ENCODE measurements at regions not wholly inside any gene's neighbourhood (a gene's known extent, or its start where the extent isn't known, plus 50 kb on each side); places are given as distances from the start of the nearest gene placed in this dataset.

DNA sequence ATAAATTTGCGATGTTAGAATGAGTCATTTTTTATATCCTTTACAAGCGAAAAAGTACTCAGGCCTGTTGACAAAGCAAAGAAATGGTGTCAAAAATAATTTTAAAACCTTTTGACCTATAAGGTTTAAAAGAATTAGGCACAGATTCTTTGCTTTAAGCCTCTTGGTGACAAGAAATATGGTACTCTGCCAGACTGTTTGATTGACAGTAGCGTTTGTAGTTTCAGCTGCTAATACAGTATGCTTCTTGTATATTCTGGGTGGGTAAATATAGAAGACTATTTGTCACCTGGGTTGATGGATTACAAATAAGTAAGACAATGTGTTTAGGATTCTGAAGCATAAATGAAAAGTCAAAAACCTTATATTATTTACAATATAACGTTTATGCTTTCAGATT lies 193.1 kb upstream of the PITX2 start:
- DNase-seq: no peak
- Histone ChIP-seq H3K4me3 (no peak overlapping the region), H3K27ac (no peak overlapping the region), H3K27me3 (no peaks in the 10 kb centered on the region), H3K4me1 (no peaks in the 10 kb centered on the region), H3K36me3 (no peaks in the 10 kb centered on the region), H3K9me3 (no peaks in the 10 kb centered on the region)
- intact Hi-C loops (cut with DNase I): no loop called here
- 75 to 81% methylated on average over 4 of the region's 4 CpGs for WGBS, 2 donors
- TF ChIP-seq, protein P1, sequence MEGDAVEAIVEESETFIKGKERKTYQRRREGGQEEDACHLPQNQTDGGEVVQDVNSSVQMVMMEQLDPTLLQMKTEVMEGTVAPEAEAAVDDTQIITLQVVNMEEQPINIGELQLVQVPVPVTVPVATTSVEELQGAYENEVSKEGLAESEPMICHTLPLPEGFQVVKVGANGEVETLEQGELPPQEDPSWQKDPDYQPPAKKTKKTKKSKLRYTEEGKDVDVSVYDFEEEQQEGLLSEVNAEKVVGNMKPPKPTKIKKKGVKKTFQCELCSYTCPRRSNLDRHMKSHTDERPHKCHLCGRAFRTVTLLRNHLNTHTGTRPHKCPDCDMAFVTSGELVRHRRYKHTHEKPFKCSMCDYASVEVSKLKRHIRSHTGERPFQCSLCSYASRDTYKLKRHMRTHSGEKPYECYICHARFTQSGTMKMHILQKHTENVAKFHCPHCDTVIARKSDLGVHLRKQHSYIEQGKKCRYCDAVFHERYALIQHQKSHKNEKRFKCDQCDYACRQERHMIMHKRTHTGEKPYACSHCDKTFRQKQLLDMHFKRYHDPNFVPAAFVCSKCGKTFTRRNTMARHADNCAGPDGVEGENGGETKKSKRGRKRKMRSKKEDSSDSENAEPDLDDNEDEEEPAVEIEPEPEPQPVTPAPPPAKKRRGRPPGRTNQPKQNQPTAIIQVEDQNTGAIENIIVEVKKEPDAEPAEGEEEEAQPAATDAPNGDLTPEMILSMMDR (IDR thresholded peaks at IDR 0.05): no peak
- no peak for ATAC-seq

- H3K36me3 ChIP-seq: no peaks in the 10 kb centered on the region
- no peak overlapping the region for H3K4me3 ChIP-seq
- WGBS, 2 donors: 71 to 80% methylated on average over 1 of the region's 1 CpG
- TF ChIP-seq, protein P1 (IDR thresholded peaks at IDR 0.05): no peak
- no peaks in the 10 kb centered on the region for H3K9me3 ChIP-seq
- ATAC-seq: no peak
- DNase-seq: no peak
- intact Hi-C loops (cut with DNase I): no loop called here
- H3K4me1 ChIP-seq: no peaks in the 10 kb centered on the region
- H3K27ac ChIP-seq: no peak overlapping the region
- no peaks in the 10 kb centered on the region for H3K27me3 ChIP-seq
Observed at GRCh38 chr4:110816367-110816766, 193.5 kb upstream of the PITX2 start.

DNA sequence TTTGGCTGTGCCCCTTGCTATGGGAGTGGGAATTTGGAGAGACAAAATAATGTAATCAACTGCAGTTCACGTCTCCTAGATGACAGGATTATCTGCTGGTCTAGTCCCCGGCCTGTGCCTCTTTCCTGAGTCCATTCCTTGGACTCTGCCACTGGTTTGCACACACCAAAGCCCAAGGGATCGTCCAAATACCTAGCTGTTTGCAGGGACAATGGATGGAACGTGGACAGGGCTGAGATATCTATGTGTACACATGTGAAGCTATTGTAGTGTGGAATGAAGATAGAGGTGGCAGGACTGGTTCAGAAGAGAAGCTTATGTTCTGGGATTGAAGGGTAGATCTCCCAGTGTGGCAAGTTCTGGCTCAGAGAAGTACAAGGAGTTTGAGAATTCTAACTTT lies 198.3 kb upstream of the PITX2 start:
- 50 to 69% methylated on average over 4 of the region's 4 CpGs for WGBS, 2 donors
- TF ChIP-seq, protein P1 (IDR thresholded peaks at IDR 0.05): no peak
- H3K4me1 ChIP-seq: no peaks in the 10 kb centered on the region
- ATAC-seq (no peak), DNase-seq (no peak)
- intact Hi-C loops (cut with DNase I): no loop called here
- no peak overlapping the region for H3K27ac ChIP-seq
- H3K36me3 ChIP-seq: no peaks in the 10 kb centered on the region
- no peaks in the 10 kb centered on the region for H3K9me3 ChIP-seq
- H3K27me3 ChIP-seq: no peaks in the 10 kb centered on the region
- H3K4me3 ChIP-seq: no peak overlapping the region

GRCh38 chr4:110823251-110823650 lies 200.4 kb upstream of the PITX2 start:
- no peak for DNase-seq
- Histone ChIP-seq H3K36me3 (no peaks in the 10 kb centered on the region), H3K4me3 (no peak overlapping the region), H3K4me1 (no peaks in the 10 kb centered on the region), H3K9me3 (no peaks in the 10 kb centered on the region), H3K27ac (no peak overlapping the region), H3K27me3 (no peaks in the 10 kb centered on the region)
- intact Hi-C loops (cut with DNase I): no loop called here
- 78 to 81% methylated on average over 3 of the region's 3 CpGs for WGBS, 2 donors
- TF ChIP-seq, protein P1 (IDR thresholded peaks at IDR 0.05): no peak
- ATAC-seq: no peak

DNA sequence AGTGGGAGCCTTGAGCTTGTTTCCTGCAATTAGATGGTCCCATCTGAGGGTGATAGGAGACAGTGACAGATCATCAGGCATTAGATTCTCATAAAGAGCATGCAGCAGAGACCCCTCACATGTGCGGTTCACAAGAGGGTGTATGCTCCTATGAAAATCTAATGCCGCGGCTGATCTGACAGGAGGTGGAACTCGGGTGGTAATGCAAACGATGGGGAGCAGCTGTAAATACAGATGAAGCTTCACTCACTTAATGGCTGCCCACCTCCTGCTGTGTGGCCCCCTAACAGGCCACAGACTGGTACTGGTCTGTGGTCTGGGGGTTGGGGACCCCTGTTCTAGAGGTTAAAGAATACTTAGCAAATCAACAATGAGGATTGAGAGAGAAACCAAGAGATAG lies 201.5 kb upstream of the PITX2 start:
- ATAC-seq (no peak), DNase-seq (no peak)
- WGBS, 2 donors: 92 to 96% methylated on average over 5 of the region's 5 CpGs
- peaks cover 0 to 9% (median 0%) of the 10 kb centered on the region in 11 donors for H3K9me3 ChIP-seq
- intact Hi-C loops (cut with DNase I): no loop called here
- no peaks in the 10 kb centered on the region for H3K27me3 ChIP-seq
- H3K27ac ChIP-seq: no peak overlapping the region
- no peaks in the 10 kb centered on the region for H3K36me3 ChIP-seq
- no peaks in the 10 kb centered on the region for H3K4me1 ChIP-seq
- TF ChIP-seq, protein P1 (IDR thresholded peaks at IDR 0.05): no peak
- no peak overlapping the region for H3K4me3 ChIP-seq
